HG02884 (cell line): ENCODE measurements at regions not wholly inside any gene's neighbourhood (a gene's known extent, or its start where the extent isn't known, plus 50 kb on each side); places are given as distances from the start of the nearest gene placed in this dataset.
"Not testable (repeated sequence)": the region's sequence is repeated elsewhere in the genome, so short reads cannot be mapped to it uniquely, and the experiment has no call there.

Experiments
- ATAC-seq: cut with Tn5 transposase; IDR thresholded peaks from one replicate; pipeline ENCODE4 v1.9.1; 2021; ENCODE audit warnings: mild to moderate bottlenecking, moderate library complexity; ENCODE audit not compliant: unreplicated experiment

DNA sequence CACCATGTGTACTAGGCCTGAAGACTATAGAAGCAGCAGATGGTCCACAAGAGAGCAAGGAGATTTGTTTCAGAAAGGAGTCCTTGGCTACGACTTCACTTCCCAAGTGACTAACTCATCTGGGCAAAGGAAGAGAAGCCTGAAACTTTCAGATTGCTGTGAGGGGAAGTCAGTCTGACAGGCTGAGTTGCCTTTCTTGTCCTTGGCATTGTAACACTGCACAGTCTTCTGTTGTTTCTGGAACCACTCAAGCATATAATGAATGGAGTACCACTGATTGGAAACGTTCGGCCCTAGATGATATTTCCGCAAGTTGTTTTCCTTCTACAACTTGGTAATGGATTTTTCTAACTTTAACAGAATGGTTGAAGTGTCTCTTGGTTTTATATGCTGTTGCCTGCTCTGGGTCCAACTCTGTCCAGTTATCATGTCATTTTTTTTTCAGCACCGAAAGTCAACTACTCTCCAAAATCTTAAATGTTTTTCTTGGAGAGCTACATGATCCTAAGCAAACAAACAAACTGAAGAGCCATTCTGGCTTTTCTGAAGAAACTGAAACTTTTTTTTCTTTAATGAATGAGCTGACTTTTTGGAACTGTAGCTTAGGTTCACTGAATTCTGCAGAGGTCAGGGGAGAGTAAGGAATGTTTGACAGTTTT is 685.7 kb downstream of the MECOM start:
- no peak for ATAC-seq

DNA sequence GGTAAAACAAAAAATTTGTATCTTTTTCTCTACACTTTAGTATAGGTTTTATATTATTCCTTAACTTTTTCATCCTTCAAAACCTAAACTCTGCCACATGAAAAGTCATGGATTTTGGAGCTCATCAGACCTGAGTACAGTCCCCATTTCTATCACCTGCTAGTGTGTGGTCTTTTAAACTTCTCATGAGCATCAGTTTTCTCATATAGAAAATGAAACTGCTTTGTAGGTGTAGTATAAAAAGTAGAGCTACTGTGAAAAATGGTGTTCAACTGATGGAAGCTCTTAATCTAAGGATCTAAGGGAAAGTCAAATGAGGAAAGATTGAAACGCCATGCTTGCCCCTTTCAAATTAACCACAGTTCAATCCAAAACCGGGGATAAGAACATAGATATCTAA is 686.5 kb downstream of the MECOM start:
- ATAC-seq, result no peak

DNA sequence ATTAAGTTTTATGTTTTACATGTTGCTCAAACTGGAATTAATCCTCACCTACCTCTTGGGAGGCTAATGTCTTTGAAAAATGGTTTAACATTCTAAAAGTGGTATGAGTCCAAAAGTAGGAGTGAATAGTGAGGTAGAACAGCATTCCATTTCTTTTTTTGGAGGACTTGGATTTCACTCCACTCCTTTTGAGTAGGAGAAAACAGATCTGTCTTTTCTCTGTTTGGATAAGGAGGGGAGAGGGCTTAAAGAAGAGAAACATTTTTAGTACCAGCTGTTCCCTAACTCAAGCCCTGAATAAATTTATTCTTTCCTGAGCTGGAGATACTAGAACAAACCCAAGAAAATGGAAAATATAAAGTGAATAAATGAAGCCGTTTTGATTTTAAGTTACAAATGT is 687.9 kb downstream of the MECOM start:
- no peak for ATAC-seq

DNA sequence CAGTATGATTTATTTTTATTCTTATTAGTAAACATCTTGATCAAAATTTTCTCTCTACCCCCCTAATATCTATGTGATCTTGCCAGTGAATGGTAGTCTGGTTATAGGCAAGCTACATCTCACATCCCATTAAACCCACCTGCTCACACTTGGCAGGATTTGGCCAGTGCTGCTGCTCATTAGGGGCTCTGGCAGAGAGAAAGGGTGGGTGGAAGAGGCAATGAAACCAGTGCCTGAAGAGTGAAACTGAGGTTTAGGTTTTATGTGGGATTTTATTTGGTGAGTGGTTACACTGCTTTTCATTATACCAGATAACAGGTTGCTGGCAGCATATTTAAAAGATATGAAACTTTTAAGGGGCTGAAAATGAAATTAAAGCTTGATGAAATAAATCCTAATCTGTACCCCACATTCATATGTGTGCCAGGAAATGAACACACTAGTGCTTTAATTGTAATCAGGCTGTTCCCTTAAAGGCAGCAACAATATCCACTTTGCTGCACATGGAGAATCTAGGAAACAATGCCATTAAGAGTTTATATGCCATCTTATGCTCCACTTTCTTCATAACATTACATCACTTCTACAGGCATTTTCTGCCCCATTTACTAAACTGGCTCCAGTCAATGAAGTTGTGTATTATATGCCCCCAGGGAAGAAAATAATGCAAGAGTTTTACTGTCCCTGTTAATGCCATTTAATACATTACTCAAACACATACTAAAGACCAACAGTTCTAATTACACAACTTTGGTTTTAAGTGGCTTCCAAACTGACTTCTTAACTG is 688.7 kb downstream of the MECOM start:
- no peak for ATAC-seq

DNA sequence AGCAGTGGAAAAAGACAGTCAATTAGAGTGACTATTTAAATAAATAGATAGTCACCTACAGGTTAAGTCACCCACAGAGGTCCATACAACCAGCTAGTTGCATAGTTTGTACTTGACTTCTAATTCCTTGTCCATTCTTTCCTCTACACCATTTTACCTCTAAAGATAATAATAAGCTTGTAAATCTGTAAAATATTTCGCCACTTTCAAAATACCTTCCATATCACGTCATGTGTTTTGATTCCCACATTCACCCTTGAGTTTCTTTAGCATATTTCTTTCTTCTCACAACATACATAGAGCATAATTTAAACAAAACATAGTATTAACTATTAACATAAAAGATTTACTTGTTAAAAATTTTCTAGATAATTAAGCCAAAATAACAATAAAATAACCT is 689.6 kb downstream of the MECOM start:
- no peak for ATAC-seq

DNA sequence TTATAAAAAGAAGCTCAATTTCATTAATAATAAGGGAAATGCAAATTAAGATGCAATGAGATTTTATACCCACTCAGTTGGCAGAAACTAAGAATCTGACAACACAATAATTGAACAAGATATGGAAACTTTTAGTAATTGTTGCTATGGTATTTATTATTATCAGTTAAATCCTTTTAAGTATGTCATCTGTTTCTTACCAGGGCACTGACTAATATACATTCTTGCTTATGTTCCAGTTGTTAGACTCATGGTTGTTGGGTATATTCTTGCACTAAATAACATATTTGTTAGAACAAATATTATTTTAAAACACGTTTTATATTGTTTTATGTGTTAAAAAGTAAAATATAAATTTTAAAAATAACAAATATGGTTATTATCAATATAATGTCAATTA is 690.3 kb downstream of the MECOM start:
- no peak for ATAC-seq

DNA sequence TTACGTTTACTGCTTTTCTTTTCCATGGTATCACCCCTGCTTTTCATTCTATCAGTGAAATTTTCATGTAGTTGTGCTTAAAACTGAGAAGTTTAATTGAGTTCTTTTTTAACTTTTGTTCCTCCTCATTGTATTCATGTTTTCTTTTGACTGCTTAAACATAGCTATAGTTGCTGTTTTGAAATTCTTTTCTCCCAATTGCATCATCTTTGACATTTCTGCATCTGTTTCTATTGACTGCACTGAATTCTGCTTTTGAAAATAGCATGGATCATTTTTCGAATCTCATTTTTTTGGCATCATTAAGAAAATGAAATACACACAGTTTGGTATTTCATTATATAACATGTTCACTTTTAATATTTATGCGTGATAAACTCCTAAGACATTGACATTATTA is 694.9 kb downstream of the MECOM start:
- ATAC-seq, result no peak

DNA sequence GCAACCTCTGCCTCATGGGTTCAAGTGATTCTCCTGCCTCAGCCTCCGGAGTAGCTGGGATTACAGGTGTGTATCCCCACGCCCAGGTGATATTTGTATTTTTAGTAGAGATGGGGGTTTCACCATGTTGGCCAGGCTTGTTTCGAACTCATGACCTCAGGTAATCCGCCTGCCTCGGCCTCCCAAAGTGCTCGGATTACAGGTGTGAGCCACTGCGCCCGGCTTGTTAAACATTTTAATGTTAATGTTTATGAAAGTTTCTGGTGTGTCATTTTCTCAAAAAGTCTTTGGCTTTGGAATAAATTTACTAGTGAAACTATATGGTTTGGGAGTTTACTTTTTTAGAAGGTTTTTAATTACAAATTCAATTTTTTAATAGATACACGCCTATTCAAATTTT is 698.8 kb downstream of the MECOM start:
- no peak for ATAC-seq

DNA sequence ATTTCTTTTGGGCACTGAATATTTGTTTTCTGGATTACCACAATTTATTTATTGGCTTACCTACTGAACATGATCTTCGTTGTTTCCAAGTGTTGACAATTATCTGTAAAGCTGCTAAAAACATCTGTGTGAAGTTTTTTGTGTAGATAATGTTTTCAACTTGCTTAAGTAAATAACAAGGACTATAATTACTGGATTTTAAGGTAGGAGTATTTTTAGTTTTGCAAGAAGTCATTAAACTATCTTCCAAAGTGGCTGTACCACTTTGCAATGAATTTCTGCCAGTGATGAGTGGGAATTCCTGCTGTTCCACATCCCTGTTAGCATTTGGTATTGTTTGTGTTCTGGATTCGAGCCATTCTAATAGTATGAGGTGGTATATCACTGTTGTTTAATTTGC is 702.2 kb downstream of the MECOM start:
- no peak for ATAC-seq

DNA sequence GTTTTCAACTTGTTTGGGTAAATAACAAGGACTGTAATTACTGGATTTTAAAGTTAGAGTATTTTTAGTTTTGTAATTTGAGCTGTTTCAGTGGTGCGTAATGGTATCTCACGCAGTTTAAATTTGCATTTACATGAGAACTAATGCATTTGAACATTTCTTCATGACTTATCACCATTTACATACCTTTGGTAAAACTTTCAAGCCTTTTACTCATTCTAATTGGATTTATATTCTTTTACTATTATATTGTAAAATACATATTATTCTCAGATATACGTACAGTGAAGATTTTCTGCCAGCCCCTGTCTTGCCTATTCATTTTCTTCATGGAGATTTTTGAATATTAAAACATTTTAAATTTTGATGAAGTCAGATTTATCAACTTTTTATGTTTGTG is 703.8 kb downstream of the MECOM start:
- ATAC-seq, result no peak

DNA sequence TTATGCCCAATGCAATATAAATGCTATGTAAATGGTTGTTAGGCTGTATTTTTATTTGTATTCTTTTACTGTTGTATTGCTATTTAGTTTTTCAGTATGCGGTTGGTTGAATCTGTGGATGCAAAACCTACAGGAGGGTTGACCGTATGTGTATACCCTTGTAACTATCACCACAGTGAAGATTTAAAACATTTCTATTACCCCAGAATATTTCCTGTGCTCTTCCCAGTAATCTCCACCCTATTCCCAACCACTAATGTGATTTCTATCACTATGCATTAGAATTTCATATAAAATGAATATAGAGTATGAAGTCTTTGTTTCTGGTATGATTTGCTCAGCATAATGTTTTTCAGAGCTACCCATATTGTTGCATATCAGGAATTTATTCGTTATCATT is 705.0 kb downstream of the MECOM start:
- ATAC-seq, result no peak

DNA sequence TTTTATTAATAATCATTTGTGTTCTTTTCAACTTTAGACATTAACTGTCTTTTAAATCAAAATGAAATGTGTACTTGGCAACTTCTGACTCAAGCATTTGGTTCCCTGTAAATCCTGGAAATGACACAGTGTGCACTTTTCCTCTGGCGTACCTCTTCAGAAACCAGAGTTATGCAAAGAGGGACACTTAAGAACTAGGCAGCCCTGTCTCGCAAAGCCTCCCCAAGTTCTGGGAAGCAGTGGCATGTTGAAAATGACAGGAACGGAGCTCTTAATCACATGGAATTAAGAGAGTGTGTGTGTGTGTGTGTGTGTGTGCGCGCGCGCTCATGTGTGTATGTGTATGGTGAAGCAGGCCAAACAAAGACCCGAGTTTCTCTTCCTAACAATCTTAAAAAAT is 707.4 kb downstream of the MECOM start:
- no peak for ATAC-seq

DNA sequence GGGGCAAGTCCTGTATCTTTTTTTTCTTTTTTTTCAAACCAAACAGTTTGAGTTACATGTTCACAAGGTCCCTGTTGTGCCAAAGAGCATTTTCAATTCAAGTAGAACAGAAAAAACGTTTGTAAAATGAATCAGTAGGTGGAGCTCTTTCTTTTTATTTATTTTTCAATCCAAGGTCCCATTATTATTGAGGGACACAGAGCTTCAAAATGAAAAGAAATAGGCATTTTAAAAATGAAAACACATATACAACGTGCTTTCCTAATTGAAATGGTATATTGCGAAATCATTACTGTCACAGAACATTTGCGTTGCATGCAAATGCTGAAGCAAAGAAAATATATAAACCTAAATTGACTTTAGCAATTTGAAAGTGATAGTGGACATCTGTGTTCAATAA is 711.0 kb downstream of the MECOM start:
- ATAC-seq, result no peak

DNA sequence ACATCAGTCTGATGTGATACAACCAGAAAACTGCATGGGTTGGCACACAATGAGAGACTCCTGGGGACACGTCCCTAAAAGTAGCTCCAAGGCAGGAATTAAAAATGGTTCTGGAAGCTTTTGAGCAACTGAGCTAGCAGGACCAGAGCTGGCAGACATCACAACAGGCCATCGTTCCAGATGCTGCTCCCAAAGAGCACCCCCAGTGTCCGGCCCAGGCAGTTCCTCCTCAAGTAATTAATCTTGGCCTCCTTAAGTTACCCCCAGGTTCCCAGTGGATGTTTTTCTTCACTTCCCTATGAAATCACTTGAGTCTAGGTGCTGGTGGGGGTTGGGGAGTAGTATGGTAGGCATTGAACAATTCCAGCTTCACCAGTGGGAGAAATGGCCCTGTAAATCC is 711.6 kb downstream of the MECOM start:
- ATAC-seq, result no peak

DNA sequence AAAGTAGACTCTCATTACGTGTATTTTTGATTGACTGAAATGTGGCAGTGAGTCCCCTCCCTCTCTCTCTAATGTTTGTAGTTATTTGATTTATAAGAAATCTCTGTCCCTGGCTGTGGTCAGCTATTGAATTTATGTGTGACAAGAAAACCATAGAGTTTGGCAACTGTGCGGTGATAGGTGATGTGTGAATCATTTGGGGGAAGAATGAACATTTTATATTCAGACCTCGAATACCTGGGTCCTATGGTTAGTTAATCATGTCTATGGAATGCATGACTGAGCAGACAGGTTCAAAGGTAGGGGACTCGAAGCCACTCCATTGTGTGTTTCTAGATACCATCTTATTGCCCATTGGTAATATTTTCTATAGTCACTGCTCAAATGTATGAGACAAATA is 712.1 kb downstream of the MECOM start:
- ATAC-seq, result no peak

DNA sequence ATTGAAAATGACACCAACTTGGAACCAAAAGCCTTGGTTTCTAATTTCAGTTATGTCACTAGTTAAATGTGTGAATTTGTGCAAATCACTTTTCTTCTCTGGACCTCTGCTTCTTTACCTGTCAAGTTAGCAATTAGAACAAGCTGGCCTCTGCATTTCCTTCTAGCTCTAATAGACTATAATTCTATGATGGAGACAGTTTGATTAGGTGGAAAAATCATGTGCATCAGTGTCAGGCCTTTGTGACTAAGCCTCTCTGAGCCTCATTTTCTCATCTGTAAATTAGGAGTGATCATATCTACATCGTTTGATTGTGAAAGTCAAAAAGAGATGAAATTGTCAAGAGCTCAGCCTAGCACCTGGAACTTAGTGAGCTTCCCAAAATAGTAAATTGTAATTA is 712.9 kb downstream of the MECOM start:
- no peak for ATAC-seq

DNA sequence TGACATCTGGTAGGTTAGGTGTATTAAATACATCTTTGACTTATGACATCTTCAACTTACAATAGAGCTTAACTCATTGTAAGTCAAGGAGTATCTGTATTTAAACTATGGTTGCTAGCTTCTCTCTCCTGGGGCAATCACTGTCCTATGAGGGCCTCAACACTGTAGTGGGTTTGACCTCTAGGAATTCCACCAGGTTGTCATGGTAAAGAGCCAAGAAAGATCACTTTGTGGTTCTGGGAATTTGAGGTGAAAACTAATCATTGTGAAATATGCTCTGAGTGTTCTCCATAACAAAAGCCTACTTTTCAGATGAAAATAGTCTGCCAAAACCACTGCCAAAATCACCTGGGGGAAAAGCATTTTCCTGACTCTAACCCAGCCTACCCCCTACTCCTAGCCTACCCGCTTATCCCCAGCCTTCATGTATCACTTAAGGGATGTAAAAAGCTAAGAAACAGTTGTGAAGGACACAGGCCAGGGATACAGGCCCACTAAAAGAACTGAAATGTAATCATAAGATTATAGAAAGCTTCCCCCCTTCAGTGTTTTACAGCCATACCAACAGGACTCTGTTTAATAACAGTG is 723.8 kb downstream of the MECOM start:
- no peak for ATAC-seq

DNA sequence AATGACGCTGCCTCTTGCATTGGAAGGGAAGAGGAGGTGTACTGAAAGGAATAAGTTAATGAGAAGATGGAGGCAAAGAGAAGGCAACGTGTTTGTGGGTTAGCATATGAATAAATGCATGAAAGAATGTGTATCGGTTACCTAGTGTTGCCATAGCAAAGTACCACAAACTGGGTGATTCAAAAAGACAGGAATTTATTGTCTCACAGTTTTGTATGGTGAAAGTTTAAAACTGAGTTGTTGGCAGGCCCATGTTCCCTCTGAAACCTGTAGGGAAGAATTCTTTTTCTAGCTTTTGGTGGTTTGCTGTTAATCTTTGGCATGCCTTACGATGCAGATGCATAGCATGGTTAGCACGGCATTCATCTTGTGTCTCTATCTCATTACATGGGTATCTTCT is 729.9 kb downstream of the MECOM start:
- ATAC-seq, result no peak

DNA sequence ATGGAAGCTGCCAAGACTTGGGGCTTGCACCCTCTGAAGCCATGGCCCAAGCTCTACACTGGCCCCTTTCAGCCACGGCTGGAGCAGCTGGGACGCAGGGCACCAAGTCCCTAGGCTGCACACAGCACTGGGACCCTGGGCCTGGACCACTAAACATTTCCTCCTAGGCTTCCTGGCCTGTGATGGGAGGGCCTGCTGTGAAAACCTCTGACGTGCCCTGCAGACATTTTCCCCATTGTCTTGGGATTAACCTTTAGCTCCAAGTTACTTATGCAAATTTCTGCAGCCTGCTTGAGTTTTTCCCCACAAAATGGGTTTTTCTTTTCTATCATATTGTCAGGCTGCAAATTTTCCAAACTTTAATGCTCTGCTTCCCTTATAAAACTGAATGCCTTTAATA is 733.5 kb downstream of the MECOM start:
- ATAC-seq, result not testable (repeated sequence)

DNA sequence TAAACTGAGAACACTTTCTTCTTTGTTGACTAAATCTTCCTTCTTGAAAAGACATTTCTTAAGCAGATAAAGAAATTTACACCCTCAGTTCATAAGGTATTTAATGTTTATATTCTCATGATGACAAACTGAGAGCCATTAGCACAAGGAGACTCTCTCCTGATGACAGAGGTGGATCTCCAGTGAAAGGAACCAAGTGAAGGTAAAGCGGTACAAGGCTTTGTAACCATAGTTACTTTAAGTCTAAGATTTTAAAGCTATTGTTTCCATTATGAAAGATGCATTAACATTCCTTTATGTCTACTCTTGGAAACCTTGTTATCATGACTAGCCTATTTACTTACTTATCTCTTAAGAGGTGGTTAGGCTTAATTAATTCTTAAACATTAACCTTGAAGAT is 737.1 kb downstream of the MECOM start:
- no peak for ATAC-seq

DNA sequence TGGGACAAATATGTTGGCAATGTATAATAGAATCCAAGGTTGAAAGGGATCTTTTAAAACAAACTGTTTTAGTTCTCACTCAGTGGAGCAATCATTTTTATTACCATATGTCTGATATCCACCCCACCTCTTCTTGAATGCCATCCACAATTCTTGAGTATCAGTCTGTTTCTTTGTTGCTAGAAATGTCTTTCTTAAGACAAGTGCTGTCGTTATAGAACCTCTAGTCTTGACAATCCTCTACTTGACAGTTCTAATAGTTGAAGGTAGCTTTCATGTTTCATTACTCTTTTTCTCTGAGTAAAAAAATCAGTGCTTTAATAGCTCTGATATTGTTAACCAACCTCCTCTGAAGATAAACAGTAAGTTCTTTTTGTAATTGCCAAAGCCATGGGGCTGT is 737.9 kb downstream of the MECOM start:
- ATAC-seq, result no peak

DNA sequence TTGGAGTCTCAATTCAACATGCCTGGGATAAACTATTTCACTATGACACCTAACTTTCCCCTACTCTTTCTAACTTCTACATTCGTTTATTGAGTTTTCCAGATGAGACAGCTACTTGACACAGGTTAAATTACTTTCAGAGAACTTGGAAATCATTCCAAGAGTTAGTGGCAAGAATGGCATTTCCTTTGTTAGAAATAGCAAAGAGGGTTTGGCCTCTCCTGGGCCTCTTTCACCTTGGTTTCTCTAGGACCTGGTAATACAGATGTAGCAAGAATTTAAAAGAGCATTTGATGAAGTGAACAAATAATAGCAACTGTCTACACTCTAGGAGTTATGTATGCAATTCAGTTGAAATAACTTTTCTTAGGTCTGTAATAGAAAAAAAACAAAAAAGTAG is 748.9 kb downstream of the MECOM start:
- no peak for ATAC-seq
